ENCODE measurements at regions not wholly inside any gene's neighbourhood (a gene's known extent, or its start where the extent isn't known, plus 50 kb on each side); places are given as distances from the start of the nearest gene placed in this dataset.

DNA sequence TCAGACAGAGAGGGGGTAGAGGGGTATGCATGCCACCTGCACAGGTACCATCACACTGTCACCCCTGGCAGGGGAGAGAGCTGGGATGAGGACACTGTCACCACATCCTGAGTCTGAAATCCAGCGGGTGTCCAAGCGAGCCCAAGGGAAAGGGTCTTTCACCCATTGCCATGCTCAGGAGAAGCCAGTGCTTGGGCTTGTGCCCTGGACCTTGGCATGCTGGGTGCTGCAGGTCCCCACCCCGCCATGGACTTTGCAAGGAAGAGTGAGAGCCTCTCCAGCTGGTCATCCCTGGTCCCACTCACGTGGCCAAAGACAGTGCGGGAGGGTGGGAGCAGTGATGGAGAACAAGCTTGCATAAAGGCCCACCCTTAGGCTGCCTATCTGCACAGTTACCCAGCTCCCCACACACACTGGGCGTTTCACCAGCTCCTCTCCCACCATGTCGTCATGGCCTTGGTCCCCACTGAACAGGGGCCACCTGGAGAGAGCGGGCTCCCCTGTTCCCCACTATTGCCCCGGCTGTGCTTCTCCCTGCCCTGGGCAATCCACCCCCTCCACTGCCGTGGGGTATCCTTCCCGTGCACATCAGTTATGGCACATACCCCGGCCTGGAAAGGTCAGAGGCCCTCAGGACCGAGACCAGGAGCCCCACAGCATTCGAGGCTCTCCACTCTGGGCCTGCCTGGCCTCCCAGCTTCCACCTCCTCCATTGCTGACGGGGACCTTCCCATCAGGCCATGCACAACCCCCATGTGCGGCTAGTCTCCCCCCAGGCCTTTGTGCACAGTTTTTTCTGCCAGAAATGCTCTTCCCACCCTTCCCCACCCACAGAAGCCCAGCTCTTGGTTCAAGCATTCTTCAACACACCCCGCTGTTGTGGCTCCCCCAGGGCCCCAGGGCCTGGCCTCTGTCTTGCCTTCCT is 58.6 kb upstream of the BCL11B start:
- TF ChIP-seq EZH2 (IDR thresholded peaks at IDR 0.05; ENCODE audit: low read length, missing control alignments) (no peak), CTCF (conservative IDR thresholded peaks at IDR 0.05 in 1 of 2, IDR thresholded peaks at IDR 0.05 in 1 of 2; ENCODE audit: low read depth in 1 of 2, low read length in 2 of 2) (no peak)
